Hematopoietic multipotent progenitor cell treated with erythropoietin and hydrocortisone succinate and interleukin-3 and kit ligand, for 4 days (in vitro differentiated cells): ENCODE measurements at regions not wholly inside any gene's neighbourhood (a gene's known extent, or its start where the extent isn't known, plus 50 kb on each side); places are given as distances from the start of the nearest gene placed in this dataset.

Source experiments
- DNase-seq: peaks from one replicate; pipeline ENCODE4 v3.0.0-alpha.2; 2015

GRCh38 chr2:240210198-240210965, 69.9 kb upstream of the OTOS start:
- DNase-seq: no peak

GRCh38 chr2:240211096-240211495, 70.6 kb upstream of the OTOS start:
- no peak for DNase-seq

GRCh38 chr2:240211598-240212424, 71.4 kb upstream of the OTOS start:
- DNase-seq: no peak

GRCh38 chr2:240212425-240213225, 72.2 kb upstream of the OTOS start:
- no peak for DNase-seq

- no peak for DNase-seq
These were observed 72.7 kb upstream of the OTOS start for GRCh38 chr2:240213226-240213475.

- DNase-seq: no peak
These were observed 73.3 kb upstream of the OTOS start for GRCh38 chr2:240213476-240214421.

GRCh38 chr2:240214790-240215675, 74.6 kb upstream of the OTOS start:
- DNase-seq: no peak

GRCh38 chr2:240215676-240216051, 75.2 kb upstream of the OTOS start:
- DNase-seq: no peak

- DNase-seq: no peak
These were observed 75.7 kb upstream of the OTOS start for GRCh38 chr2:240216167-240216566.

- peak; percentile 25 for DNase-seq
These were observed 77.2 kb upstream of the OTOS start for GRCh38 chr2:240217431-240218301.

- no peak for DNase-seq
These were observed 78.9 kb upstream of the OTOS start for GRCh38 chr2:240219208-240219890.

- DNase-seq: no peak
These were observed 79.9 kb upstream of the OTOS start for GRCh38 chr2:240220371-240220770.

- no peak for DNase-seq
These were observed 83.2 kb upstream of the OTOS start for GRCh38 chr2:240223631-240224030.

GRCh38 chr2:240224676-240225075, 84.2 kb upstream of the OTOS start:
- no peak for DNase-seq

GRCh38 chr2:240225131-240225530, 84.7 kb upstream of the OTOS start:
- DNase-seq: no peak

- no peak for DNase-seq
These were observed 85.4 kb upstream of the OTOS start for GRCh38 chr2:240225660-240226475.

GRCh38 chr2:240226672-240227537, 86.4 kb upstream of the OTOS start:
- DNase-seq: no peak
